HG03460 (cell line): ENCODE measurements at regions not wholly inside any gene's neighbourhood (a gene's known extent, or its start where the extent isn't known, plus 50 kb on each side); places are given as distances from the start of the nearest gene placed in this dataset.
"Not testable (repeated sequence)": the region's sequence is repeated elsewhere in the genome, so short reads cannot be mapped to it uniquely, and the experiment has no call there.

Source experiments
- ATAC-seq: cut with Tn5 transposase; IDR thresholded peaks from one replicate; pipeline ENCODE4 v1.9.1; 2021; ENCODE audit not compliant: unreplicated experiment

DNA sequence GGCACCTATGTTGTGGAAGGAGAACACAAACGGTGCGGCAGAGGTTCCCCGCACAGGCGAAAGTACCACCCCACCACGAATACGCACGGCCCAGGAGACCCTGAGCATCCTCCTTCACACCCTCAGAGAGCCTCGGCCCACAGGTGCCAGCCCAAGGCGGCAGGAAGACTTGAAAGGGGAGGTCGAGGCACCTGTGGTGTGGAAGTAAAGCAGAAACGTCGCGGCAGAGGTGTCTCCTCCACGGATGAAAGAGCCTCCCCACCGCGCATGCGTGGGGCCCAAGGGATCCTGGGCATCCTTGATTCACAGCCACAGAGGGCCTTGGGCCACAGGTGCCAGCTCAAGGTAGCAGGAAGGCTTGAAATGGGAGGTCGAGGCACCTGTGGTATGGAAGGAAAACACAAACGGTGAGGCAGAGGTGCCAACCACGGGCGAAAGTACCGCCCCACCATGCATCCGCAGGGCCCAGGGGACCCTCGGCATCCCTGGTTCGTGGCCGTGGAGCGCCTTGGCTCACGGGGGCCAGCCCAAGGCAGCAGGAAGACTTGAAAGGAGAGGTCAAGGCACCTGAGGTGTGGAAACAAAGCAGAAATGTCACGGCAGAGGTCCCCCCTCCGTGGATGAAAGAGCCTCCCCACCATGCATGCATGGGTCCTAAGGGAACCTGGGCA, 380.1 kb downstream of the ALG10 start:
- ATAC-seq: no peak

DNA sequence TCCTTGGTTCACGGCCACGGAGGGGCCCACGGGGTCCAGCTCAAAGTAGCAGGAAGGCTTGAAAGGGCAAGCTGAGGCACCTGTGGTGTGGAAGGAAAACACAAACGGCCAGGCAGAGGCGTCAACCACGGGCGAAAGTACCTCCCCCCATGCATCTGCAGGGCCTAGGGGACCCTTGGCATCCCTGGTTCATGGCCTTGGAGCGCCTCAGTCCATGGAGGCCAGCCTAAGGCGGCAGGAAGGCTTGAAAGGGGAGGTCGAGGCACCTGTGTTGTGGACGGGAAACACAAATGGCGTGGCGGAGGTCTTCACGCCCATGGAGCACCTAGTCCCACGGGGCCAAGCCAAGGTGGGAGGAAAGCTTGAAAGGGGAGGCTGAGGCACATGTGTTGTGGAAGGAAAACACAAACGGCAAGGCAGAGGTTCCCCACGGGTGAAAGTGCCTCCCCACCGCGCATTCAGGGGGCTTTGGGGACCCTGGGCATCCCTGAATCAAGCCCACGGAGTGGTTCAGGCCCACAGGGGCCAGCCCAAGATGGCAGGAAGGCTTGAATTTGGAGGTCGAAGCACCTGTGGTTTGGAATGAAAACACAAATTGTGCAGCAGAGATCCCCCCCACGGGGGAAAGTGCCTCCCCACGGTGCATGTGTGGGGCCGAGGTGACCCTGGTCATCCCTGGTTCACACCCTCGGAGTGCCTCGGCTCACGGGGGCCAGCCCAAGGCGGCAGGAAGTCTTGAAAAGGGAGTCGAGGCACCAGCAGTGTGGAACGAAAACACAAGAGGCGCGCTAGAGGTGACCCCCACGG, 380.8 kb downstream of the ALG10 start:
- no peak for ATAC-seq

DNA sequence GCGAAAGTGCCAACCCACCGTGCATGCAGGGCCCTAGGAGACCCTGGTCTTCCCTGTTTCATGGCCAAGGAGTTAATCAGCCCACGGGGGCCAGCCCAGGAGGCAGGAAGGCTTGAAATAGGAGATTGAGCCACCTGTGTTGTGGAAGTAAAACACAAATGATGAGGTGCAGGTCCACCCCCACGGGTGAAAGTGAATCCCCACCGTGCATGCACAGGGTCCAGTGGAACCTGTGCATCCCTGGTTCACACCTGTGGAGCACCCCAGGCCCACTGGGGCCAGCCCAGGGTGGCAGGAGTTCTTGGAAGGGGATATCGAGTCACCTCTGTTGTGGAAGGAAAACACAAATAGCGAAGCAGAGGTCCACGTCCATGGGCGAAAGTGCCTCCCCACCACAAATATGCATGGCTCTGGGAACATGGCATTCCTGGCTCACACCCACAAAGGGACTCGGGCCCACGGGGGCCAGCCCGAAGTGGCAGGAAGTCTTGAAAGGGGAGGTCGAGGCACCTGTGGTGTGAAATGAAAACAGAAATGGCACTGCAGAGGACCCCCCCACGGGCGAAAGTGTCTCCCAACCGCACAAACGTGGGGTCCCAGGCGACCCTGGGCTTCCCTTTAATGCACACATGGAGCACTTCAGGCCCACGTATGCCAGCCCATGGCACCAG, 381.5 kb downstream of the ALG10 start:
- ATAC-seq: no peak

DNA sequence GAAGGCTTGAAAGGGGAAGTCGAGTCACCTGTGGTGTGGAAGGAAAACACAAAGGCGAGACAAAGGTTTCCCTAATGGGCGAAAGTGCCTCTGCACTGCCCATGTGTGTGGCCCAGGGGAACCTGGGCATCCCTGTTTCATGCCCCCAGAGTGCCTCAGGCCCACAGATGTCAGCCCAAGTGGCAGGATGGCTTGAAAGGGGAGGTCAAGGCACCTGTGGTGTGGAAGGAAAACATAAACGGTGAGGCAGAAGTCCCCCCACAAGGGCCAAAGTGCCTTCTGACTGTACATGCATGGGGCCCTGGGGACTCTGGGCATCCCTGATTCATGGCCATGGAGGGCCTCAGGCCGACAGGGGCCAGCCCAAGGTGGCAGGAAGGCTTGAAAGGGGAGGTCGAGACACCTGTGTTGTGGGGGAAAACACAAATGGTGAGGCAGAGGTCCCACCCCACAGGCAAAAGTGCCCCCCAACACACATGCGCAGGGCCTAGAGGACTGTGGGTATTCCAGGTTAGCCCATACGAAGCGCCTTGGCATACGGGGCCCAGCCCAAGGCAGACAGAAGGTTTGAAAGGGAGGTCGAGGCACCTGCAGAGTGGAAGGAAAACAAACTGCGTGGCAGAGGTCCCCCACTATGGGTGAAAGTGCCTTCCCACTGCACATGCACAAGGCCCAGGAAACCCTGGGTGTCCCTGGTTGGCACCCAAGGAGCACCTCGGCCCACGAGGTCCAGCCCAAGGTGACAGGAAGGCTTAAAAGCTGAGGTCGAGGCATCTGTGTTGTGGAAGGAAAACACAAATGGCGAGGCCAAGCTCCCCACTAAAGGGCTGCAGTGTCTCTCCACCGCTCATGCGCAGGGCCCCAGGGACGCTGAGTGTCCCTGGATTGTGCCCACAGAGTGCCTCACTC, 382.3 kb downstream of the ALG10 start:
- no peak for ATAC-seq

DNA sequence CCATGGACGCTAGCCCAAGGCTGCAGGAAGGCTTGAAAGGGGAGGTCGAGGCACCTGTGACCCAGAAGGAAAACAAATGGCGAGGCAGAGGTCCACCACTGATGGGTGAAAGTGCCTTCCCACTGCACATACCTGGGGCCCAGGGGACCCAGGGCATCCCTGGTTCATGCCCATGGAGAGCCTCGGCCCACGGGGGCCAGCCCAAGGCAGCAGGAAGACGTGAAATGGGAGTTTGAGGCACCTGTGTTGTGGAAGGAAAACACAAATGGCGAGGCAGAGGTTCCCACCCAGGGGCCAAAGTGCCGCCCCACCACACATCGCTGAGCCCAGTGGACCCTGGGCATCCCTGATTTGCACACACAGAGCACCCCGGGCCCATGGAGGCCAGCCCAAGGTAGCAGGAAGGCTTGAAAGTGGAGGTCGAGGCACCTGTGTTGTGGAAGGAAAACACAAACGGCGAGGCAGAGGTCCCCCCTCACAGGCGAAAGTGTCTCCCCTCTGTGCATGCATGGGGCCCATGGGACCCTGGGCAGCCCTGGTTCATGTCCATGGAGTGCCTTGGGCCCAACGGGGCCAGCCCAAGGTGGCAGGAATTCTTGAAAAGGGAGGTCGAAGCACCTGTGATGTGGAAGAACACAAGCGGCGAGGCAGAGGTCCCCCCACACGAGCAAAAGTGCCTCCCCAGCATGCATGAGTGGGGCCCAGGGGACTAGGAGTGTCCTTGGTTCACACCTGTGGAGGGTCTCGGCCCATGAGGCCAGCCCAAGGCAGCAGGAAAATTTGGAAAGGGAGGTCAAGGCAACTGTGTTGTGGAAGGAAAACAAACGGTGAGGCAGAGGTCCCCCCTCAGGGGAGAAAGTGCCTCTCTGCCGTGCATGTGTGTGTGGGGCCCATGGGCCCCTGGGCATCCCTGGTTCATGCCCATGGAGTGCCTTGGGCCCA, 383.3 kb downstream of the ALG10 start:
- ATAC-seq: no peak

DNA sequence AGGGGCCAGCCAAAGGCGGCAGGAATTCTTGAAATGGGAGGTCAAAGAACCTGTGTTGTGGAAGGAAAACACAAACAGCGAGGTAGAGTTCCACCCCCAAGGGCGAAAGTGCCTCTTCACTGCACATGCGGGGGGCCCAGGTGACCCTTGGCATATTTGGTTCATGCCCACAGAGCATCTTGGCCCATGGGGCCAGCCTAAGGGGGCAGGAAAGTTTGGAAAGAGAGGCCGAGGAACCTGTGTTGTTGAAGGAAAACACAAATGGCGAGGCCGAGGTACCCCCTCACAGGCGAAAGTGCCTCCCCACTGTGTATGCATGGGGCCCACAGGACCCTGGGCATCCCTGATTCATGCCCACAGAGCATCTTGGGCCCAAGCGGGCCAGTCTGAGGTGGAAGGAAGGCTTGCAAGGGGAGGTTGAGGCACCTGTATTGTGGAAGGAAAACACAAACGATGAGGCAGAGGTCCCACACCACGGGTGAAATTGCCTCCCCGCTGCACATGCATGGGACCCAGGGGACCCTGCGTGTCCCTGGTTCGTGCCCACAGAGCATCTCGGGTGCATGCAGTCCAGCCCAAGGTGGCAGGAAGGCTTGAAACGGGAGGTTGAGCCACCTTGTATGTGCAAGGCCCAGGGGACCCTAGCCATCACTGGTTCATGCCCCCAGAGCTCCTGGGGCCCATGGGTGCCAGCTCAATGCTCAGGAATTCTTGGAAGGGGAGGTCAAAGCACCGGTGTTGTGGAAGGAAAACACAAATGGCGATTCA, 384.1 kb downstream of the ALG10 start:
- no peak for ATAC-seq

DNA sequence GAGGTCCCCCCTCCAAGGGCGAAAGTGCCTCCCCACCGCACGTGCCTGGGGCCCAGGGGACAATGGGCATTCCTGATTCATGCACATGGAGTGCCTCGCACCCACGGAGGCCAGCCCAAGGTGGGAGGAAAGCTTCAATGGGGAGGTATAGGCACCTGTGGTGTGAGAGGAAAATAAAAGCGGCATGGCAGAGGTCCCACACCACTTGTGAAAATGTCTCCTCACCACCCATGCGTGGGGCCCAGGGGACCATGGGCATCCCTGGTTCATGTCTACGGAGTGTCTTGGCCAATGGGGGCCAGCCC, 384.7 kb downstream of the ALG10 start:
- no peak for ATAC-seq

DNA sequence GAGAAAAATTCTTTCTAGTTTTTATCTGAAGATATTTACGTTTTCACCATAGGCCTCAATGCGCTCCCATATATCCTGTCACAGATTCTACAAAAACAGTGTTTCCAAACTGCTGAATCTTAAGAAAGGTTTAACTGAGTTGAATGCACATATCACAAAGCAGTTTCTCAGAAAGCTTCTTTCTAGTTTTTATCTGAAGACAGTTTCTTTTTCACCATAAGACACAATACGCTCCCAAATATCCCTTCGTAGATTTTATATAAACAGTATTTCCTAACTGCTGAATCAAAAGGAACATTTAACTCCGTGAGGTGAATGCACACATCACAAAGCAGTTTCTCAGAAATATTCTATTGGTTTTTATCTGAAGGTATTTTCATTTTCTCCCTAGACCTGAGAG, 385.5 kb downstream of the ALG10 start:
- no peak for ATAC-seq

DNA sequence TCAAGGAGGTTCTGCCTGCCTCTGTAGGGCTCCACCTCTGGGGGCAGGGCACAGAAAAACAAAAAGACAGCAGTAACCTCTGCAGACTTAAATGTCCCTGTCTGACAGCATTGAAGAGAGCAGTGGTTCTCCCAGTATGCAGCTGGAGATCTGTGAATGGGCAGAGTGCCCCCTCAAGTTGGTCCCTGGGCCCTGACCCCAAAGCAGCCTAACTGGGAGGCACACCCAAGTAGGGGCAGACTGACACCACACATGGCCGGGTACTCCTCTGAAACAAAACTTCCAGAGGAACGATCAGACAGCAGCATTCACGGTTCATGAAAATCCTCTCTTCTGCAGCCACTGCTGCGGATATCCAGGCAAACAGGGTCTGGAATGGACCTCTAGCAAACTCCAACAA, 409.2 kb downstream of the ALG10 start:
- ATAC-seq: not testable (repeated sequence)
